Large intestine (tissue), 3 donors: ENCODE measurements at regions not wholly inside any gene's neighbourhood (a gene's known extent, or its start where the extent isn't known, plus 50 kb on each side); places are given as distances from the start of the nearest gene placed in this dataset.

Experiments used
- DNase-seq, 2 donors: peaks; one replicate each; pipeline versions ENCODE4 v3.0.0 to v3.0.0-alpha.2; 2013
- H3K27ac ChIP-seq: one replicate; pipeline ENCODE4 v1.5.1; 2013; ENCODE audit warnings: low read length
- H3K27me3 ChIP-seq: 2 replicates; pipeline ENCODE4 v1.6.1; 2013; ENCODE audit warnings: low read length; ENCODE audit not compliant: control insufficient read depth, insufficient read depth
- H3K36me3 ChIP-seq: 2 replicates; pipeline ENCODE4 v1.6.1; 2013; ENCODE audit warnings: low read length; ENCODE audit not compliant: control insufficient read depth, insufficient read depth
- H3K4me1 ChIP-seq: one replicate; pipeline ENCODE4 v1.6.1; 2013; ENCODE audit warnings: low read length; ENCODE audit not compliant: control insufficient read depth, insufficient read depth
- H3K4me3 ChIP-seq: one replicate; pipeline ENCODE4 v1.5.1; 2013; ENCODE audit warnings: low read length
- H3K9me3 ChIP-seq: one replicate; pipeline ENCODE4 v1.6.1; 2013; ENCODE audit warnings: mild to moderate bottlenecking, low read depth, low read length, moderate library complexity; ENCODE audit not compliant: control insufficient read depth
- WGBS: methylation state at CpG from one replicate; pipeline ENCODE4 v1.1.5; 2013; ENCODE audit warnings: low lambda C conversion rate; ENCODE audit not compliant: insufficient coverage; 5-methylcytosine and 5-hydroxymethylcytosine counted together

GRCh38 chr1:62978741-62979140 lies 194.8 kb downstream of the ATG4C start:
- no peaks in the 10 kb centered on the region for H3K36me3 ChIP-seq
- no peak overlapping the region for H3K27ac ChIP-seq
- H3K4me3 ChIP-seq = no peak overlapping the region
- WGBS = no CpG with 5 or more reads among the region's 2 CpGs
- H3K9me3 ChIP-seq = no peaks in the 10 kb centered on the region
- no peaks in the 10 kb centered on the region for H3K27me3 ChIP-seq
- DNase-seq = no peak
- no peaks in the 10 kb centered on the region for H3K4me1 ChIP-seq

- no peaks in the 10 kb centered on the region for H3K9me3 ChIP-seq
- 100% methylated on average over 1 of the region's 5 CpGs for WGBS
- H3K27ac ChIP-seq = no peak overlapping the region
- no peaks in the 10 kb centered on the region for H3K4me1 ChIP-seq
- no peaks in the 10 kb centered on the region for H3K27me3 ChIP-seq
- H3K36me3 ChIP-seq = no peaks in the 10 kb centered on the region
- no peak for DNase-seq
- no peak overlapping the region for H3K4me3 ChIP-seq
Observed at GRCh38 chr1:62981434-62981833, 197.5 kb downstream of the ATG4C start.

- Histone ChIP-seq H3K9me3 (no peaks in the 10 kb centered on the region), H3K36me3 (no peaks in the 10 kb centered on the region), H3K27me3 (peaks cover 11% of the 10 kb centered on the region), H3K27ac (no peak overlapping the region), H3K4me1 (no peaks in the 10 kb centered on the region), H3K4me3 (no peak overlapping the region)
- no CpG with 5 or more reads among the region's 5 CpGs for WGBS
- no peak for DNase-seq
Observed at GRCh38 chr1:62988867-62989266, 204.9 kb downstream of the ATG4C start.

DNA sequence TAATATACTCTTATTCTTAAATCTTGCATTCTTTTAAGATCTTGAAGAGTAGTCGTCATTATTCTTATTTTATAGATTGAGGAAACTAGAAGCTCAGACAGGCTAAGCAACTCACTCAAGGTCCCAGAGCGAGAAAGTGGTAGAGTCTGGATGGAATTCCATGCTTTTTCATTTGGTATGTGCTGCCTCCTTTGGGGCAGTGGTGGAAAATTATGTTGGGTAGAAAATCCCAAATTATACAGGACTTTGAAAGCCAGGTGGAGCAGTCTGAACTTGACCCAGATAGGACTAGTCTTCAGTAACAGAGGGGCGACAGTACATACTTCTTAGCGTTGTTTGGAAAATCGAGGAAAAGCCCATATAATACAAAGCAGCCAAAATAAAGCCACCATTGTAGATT lies 205.6 kb downstream of the ATG4C start:
- Histone ChIP-seq H3K27ac (no peak overlapping the region), H3K4me3 (no peak overlapping the region), H3K27me3 (peaks cover 11% of the 10 kb centered on the region), H3K4me1 (no peaks in the 10 kb centered on the region), H3K36me3 (no peaks in the 10 kb centered on the region), H3K9me3 (no peaks in the 10 kb centered on the region)
- WGBS = 100% methylated on average over 3 of the region's 5 CpGs
- peak in 1 of 2 donors; percentile 8 for DNase-seq

DNA sequence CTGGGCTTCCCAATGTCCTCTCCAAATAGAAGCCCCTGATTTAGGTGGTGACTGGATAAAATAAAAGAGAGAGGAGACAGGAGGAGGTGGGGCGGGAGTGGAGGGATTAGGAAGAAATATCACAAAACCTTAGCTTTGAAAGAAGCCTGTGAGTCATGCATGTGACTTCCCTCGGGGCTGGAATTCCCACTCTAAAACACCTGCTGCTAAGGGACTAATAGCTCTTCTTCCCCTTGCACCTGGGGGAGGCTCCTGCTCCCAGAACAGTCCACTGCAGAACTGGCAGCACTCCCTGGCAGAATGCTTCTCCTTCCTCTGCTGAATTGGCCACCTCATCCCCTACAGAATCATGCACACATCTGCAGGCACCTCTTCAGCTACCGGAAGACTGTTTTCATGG lies 207.2 kb downstream of the ATG4C start:
- Histone ChIP-seq H3K9me3 (no peaks in the 10 kb centered on the region), H3K36me3 (no peaks in the 10 kb centered on the region), H3K27ac (no peak overlapping the region), H3K4me3 (no peak overlapping the region), H3K27me3 (peaks cover 11% of the 10 kb centered on the region), H3K4me1 (no peaks in the 10 kb centered on the region)
- no peak for DNase-seq
- WGBS = 80% methylated on average over 1 of the region's 3 CpGs

DNA sequence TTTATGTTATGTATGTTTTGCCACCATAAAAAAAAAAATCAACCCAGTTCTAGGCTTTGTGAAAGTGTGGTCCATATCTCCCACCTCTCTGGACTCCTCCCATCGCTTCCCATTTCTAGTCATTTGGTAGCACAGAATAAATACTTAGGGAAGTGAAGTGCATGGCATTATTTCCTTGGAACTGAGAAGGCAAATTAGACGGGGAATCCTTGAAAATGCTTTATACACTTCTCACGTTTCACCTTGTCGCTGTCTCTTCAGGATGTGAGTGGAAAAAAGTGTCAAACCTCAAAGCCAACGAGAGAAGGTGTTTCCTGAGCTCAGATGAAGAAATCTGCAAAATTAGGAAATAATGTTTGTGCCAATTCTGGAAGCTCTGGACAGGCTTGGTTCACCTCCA lies 209.9 kb downstream of the ATG4C start:
- 60% methylated on average over 1 of the region's 5 CpGs for WGBS
- Histone ChIP-seq H3K4me1 (peaks cover 4% of the 10 kb centered on the region), H3K9me3 (no peaks in the 10 kb centered on the region), H3K27ac (no peak overlapping the region), H3K36me3 (no peaks in the 10 kb centered on the region), H3K4me3 (no peak overlapping the region), H3K27me3 (peaks cover 13% of the 10 kb centered on the region)
- DNase-seq = no peak

DNA sequence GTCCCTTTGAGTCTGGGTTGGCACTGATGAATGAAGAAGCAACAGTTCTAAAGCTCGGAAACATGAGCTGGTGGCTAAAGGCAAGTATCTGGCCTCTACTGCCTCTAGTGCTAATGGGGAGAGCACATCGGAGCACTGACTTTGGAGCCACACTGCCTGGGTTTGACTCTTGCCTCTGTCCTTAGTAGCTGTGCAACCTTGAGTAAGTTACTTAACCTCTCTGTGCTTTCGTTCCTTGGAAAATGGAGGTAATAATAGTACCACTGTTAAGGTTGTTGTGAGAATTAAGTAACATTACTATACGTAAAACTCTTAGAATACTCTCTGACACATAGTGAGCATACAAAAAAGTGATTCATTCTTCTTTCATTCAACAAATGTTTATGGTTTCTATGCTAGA lies 211.2 kb downstream of the ATG4C start:
- H3K4me1 ChIP-seq = peaks cover 4% of the 10 kb centered on the region

GRCh38 chr1:62997884-62998283 lies 214.0 kb downstream of the ATG4C start:
- no peaks in the 10 kb centered on the region for H3K36me3 ChIP-seq
- WGBS = 29% methylated on average over 1 of the region's 5 CpGs
- peak; percentile 9 to 55 for DNase-seq
- no peak overlapping the region for H3K27ac ChIP-seq
- H3K9me3 ChIP-seq = no peaks in the 10 kb centered on the region
- H3K27me3 ChIP-seq = peaks cover 14% of the 10 kb centered on the region
- H3K4me3 ChIP-seq = no peak overlapping the region
- peaks cover 4% of the 10 kb centered on the region for H3K4me1 ChIP-seq

More for the DNA sequence above, 211.2 kb downstream of the ATG4C start:
- no peak overlapping the region for H3K4me3 ChIP-seq
- no peaks in the 10 kb centered on the region for H3K9me3 ChIP-seq
- DNase-seq = no peak
- WGBS = 100% methylated on average over 1 of the region's 4 CpGs
- H3K27me3 ChIP-seq = peaks cover 18% of the 10 kb centered on the region
- H3K36me3 ChIP-seq = no peaks in the 10 kb centered on the region
- no peak overlapping the region for H3K27ac ChIP-seq

DNA sequence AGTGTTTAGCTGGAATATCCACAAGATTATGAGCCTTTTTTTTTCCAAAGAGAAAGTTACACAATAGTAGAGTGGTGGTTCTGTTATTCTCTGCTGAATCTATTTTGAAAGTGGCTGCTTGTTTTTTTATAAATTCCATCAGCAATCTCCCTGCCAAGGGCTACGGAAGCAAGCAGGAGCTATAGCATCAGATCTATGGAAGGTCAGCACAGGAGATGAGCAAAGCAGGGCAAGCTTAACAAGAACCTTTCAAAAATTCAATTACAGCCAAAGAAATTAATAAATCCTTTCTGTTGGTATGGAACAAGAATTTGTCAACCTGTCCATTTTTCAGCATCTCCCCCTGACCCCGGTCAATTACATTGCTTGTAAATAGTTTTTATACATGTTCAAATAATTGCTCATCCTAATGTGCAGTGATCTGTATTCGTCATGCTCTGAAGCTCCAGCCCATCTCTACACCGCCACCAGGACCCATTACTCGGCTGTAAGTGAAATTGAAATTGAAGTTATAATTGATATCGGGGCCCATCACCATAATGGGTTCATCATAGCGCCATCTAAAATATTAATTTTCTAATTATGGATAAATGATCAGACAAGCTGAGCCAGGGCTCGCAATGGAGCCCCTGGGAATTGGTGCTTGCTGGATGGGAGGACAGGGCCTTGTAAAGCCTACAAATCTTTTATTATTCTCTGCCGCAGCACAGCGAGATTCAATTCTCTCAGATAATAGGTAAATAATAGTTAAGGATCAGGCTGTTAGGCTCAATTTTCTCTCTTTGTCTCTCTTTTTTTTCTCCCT lies 215.1 kb downstream of the ATG4C start:
- 100% methylated on average over 1 of the region's 10 CpGs for WGBS
- no peaks in the 10 kb centered on the region for H3K9me3 ChIP-seq
- DNase-seq = no peak
- H3K27me3 ChIP-seq = peaks cover 14% of the 10 kb centered on the region
- H3K36me3 ChIP-seq = no peaks in the 10 kb centered on the region
- H3K4me1 ChIP-seq = peaks cover 4% of the 10 kb centered on the region
- H3K4me3 ChIP-seq = no peak overlapping the region
- H3K27ac ChIP-seq = no peak overlapping the region

DNA sequence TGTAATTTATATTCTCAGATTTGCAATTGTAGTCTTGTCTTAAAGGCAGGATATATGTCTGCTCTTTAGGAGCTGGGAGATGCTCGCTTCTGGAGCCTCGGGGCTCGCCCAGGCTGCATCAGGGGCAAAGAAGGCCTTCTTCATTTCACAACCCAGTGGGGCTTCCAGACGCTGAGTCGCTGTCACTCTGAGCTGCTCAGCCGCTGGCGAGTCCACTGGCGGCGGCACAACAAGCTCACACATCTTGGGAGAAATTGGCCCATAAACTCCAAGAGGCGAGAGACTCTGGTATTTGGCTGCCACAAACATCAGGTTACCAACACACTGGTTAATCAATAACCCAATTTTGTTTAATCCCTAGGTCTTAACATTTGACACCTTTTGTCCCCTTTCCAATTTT lies 216.6 kb downstream of the ATG4C start:
- WGBS = no CpG with 5 or more reads among the region's 10 CpGs
- Histone ChIP-seq H3K9me3 (no peaks in the 10 kb centered on the region), H3K4me1 (peaks cover 4% of the 10 kb centered on the region), H3K36me3 (no peaks in the 10 kb centered on the region), H3K4me3 (no peak overlapping the region), H3K27me3 (peaks cover 14% of the 10 kb centered on the region), H3K27ac (no peak overlapping the region)
- DNase-seq = no peak

GRCh38 chr1:63004868-63005267 lies 220.9 kb downstream of the ATG4C start:
- H3K4me1 ChIP-seq = no peaks in the 10 kb centered on the region
- no CpG with 5 or more reads among the region's 1 CpG for WGBS
- no peaks in the 10 kb centered on the region for H3K36me3 ChIP-seq
- H3K4me3 ChIP-seq = no peak overlapping the region
- H3K27ac ChIP-seq = no peak overlapping the region
- peak in 1 of 2 donors; percentile 12 for DNase-seq
- H3K9me3 ChIP-seq = no peaks in the 10 kb centered on the region
- peaks cover 10% of the 10 kb centered on the region for H3K27me3 ChIP-seq
